Lung (tissue), 11 donors: ENCODE measurements at regions not wholly inside any gene's neighbourhood (a gene's known extent, or its start where the extent isn't known, plus 50 kb on each side); places are given as distances from the start of the nearest gene placed in this dataset.
A peak's percentile ranks its signal among the peaks of the same experiment; 100 is the strongest.

Source experiments
- ATAC-seq: fragments of 200-7000 bp; cut with Tn5 transposase; one replicate; pipeline ENCODE4 v1.9.1; 2020; ENCODE audit warnings: moderate number of reproducible peaks; ENCODE audit not compliant: insufficient read depth, low FRiP score
- DNase-seq, 3 donors: peaks; one replicate each; pipeline ENCODE4 v3.0.0-alpha.2; 2013 to 2017
- H3K27ac ChIP-seq, 2 donors: one replicate each; pipeline ENCODE4 v1.5.1; 2013; ENCODE audit warnings: mild to moderate bottlenecking in 2 of 2, moderate library complexity in 2 of 2, control low read depth in 1 of 2, inconsistent platforms in 1 of 2, low read depth in 1 of 2, low read length in 1 of 2
- H3K27me3 ChIP-seq, 3 donors: one replicate each; pipeline ENCODE4 v1.5.1; 2013; ENCODE audit warnings: low read length in 2 of 3; ENCODE audit not compliant: control insufficient read depth in 3 of 3, insufficient read depth in 3 of 3
- H3K36me3 ChIP-seq, 4 donors: one replicate each; pipeline ENCODE4 v1.5.1; 2013; ENCODE audit warnings: low read length in 4 of 4, mild to moderate bottlenecking in 1 of 4, moderate library complexity in 1 of 4; ENCODE audit not compliant: control insufficient read depth in 4 of 4, insufficient read depth in 4 of 4
- H3K4me1 ChIP-seq, 5 donors: one replicate each; pipeline ENCODE4 v1.5.1; 2013; ENCODE audit warnings: low read length in 5 of 5, mild to moderate bottlenecking in 2 of 5, moderate library complexity in 1 of 5; ENCODE audit not compliant: control insufficient read depth in 5 of 5, insufficient read depth in 5 of 5
- H3K4me3 ChIP-seq: one replicate; pipeline ENCODE4 v1.5.1; 2013; ENCODE audit warnings: mild to moderate bottlenecking, control low read depth, moderate library complexity
- H3K9ac ChIP-seq, 2 donors: one replicate each; pipeline ENCODE4 v1.5.1; 2013; ENCODE audit warnings: low read length in 2 of 2, control low read depth in 1 of 2; ENCODE audit not compliant: insufficient read depth in 1 of 2
- H3K9me3 ChIP-seq, 4 donors: one replicate each; pipeline ENCODE4 v1.5.1; 2013; ENCODE audit warnings: low read length in 3 of 4, mild to moderate bottlenecking in 1 of 4, moderate library complexity in 1 of 4; ENCODE audit not compliant: control insufficient read depth in 4 of 4, insufficient read depth in 3 of 4
- WGBS, 2 donors: extraction: QIAGEN DNeasy Blood & Tissue Kit; methylation state at CpG; one replicate each; pipeline ENCODE4 v1.1.7; 2013; 5-methylcytosine and 5-hydroxymethylcytosine counted together
- TF ChIP-seq, protein P1 (sequence below): IDR thresholded peaks from 2 replicates; pipeline ENCODE4 v1.5.1; 2012; ENCODE audit warnings: mild to moderate bottlenecking; ENCODE audit errors: control extremely low read depth, extremely low read depth
- donor health status: control.
- donor health status: control.
- donor health status: Bipolar disorder and iron deficiency.
- donor health status: healthy.
- donor health status: DM: yes; HTN: yes; CAD: no.

DNA sequence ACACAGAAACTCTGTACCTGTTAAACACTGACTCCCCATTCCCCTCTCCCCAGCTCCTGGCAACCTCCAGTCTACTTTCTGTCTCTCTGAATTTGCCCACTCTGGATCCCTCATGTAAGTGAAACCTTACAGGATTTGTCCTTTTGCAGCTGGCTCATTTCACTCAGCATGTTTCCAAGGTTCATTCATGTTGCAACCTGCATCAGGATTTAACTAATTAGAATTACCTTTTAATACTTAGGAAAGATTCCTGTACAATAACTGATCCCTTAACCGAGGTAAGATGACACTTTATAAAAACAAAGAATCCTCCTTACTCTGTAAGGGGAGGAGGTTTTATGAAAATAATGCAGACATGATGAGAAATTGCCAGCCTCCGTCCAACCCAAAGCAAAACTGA is 113.1 kb upstream of the MTHFD1L start:
- Histone ChIP-seq H3K4me1 (peaks cover 5 to 19% (median 11%) of the 10 kb centered on the region in 5 donors), H3K27me3 (no peaks in the 10 kb centered on the region), H3K9me3 (peaks cover 0 to 3% (median 0%) of the 10 kb centered on the region in 4 donors), H3K9ac (no peak overlapping the region), H3K27ac (no peak overlapping the region), H3K4me3 (no peak overlapping the region), H3K36me3 (no peaks in the 10 kb centered on the region)
- ATAC-seq (no peak), DNase-seq (no peak)
- TF ChIP-seq, protein P1, sequence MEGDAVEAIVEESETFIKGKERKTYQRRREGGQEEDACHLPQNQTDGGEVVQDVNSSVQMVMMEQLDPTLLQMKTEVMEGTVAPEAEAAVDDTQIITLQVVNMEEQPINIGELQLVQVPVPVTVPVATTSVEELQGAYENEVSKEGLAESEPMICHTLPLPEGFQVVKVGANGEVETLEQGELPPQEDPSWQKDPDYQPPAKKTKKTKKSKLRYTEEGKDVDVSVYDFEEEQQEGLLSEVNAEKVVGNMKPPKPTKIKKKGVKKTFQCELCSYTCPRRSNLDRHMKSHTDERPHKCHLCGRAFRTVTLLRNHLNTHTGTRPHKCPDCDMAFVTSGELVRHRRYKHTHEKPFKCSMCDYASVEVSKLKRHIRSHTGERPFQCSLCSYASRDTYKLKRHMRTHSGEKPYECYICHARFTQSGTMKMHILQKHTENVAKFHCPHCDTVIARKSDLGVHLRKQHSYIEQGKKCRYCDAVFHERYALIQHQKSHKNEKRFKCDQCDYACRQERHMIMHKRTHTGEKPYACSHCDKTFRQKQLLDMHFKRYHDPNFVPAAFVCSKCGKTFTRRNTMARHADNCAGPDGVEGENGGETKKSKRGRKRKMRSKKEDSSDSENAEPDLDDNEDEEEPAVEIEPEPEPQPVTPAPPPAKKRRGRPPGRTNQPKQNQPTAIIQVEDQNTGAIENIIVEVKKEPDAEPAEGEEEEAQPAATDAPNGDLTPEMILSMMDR: no peak
- 84 to 89% methylated on average over 2 of the region's 2 CpGs for WGBS, 2 donors

DNA sequence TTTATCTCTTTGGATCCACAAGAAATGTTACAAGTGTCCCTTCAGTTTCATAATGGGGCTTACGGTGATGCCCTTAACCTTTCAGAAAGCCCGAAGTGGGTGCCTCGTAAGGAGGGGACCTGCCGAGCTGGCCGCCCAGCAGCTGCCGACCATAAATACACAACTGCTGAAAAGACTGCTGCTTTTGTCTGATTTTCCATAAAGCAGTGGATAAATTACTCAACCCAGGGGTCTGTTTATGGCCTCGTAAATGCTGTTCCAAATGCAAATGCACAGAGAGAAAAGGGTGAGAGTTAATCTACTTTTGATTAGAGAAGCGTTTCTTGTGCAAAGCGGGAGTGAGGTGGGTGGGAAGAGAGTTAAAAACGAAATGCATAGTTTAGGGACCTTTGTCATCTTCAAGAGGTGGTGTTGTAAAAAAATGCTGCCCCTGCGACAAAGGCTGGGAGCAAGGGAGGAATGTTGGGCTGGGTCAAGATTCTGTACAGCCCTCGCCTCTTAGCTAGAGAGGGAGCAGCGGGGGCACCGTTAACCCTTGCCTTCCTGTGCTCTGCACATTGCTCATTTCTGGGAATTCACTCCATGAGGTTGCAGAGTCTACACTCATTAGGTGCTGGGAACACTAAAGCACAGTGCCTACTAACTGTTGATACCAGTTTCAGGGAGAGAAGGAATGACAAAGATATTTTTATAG is 112.0 kb upstream of the MTHFD1L start:
- H3K27me3 ChIP-seq: no peaks in the 10 kb centered on the region
- H3K9me3 ChIP-seq: peaks cover 0 to 3% (median 0%) of the 10 kb centered on the region in 4 donors
- ATAC-seq: no peak
- H3K4me1 ChIP-seq: peaks cover 5 to 19% (median 11%) of the 10 kb centered on the region in 5 donors
- no peak overlapping the region for H3K27ac ChIP-seq
- no peak overlapping the region for H3K4me3 ChIP-seq
- H3K9ac ChIP-seq: peak overlapping the region in 1 of 2 donors; percentile 1
- no peaks in the 10 kb centered on the region for H3K36me3 ChIP-seq
- WGBS, 2 donors: 51 to 77% methylated on average over 14 of the region's 14 CpGs
- DNase-seq: peak; percentile 57 to 61 (median 61)
- TF ChIP-seq, protein P1: no peak

DNA sequence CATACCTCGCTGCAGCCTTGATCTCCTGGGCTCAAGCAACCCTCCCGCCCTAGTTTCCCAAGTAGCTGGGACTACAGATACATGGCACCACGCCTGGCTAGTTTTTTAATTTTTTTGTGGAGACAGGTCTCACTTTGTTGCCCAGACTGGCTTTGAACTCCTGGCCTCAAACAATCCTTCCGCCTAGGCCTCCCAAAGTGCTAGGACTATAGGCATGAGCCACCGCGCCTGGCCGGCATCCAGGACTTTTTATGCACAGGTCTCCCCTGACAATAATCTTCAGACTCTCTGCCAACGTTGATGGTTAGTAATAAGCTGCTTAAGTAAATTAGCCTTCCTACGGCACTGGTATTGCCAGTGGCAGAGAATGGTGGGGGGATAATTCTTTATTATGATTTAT is 110.5 kb upstream of the MTHFD1L start:
- Histone ChIP-seq H3K9ac (no peak overlapping the region), H3K36me3 (no peaks in the 10 kb centered on the region), H3K27ac (no peak overlapping the region), H3K27me3 (no peaks in the 10 kb centered on the region), H3K4me3 (no peak overlapping the region), H3K9me3 (peaks cover 0 to 2% (median 0%) of the 10 kb centered on the region in 4 donors), H3K4me1 (peaks cover 5 to 19% (median 8%) of the 10 kb centered on the region in 5 donors)
- WGBS, 2 donors: 87 to 93% methylated on average over 9 of the region's 9 CpGs
- DNase-seq: no peak
- TF ChIP-seq, protein P1: no peak
- no peak for ATAC-seq

DNA sequence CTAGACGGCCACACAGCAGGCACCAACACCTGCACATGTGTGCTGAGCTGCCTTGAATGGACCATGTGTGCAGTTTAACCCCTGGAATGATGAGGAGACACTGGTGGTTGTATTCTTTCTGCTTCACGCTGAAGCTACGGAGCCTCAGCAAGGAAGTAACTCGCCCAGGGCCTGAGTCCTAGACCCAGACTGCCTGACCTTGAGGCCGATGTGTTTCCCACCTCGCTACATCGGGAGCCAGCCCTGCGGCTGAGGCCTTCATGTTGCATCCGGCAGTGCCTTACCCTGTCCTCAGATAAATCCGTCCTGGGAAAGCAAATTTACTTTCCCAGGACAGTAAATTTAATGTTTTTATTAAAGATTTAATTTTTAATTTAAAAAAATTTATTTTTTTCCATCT is 110.0 kb upstream of the MTHFD1L start:
- TF ChIP-seq, protein P1: no peak
- H3K9ac ChIP-seq: peak overlapping the region in 1 of 2 donors; percentile 19
- H3K9me3 ChIP-seq: peaks cover 0 to 2% (median 0%) of the 10 kb centered on the region in 4 donors
- H3K27ac ChIP-seq: peak overlapping the region in 1 of 2 donors; percentile 9
- no peaks in the 10 kb centered on the region for H3K27me3 ChIP-seq
- no peak overlapping the region for H3K4me3 ChIP-seq
- peaks cover 5 to 19% (median 8%) of the 10 kb centered on the region in 5 donors for H3K4me1 ChIP-seq
- WGBS, 2 donors: 86 to 92% methylated on average over 10 of the region's 10 CpGs
- no peaks in the 10 kb centered on the region for H3K36me3 ChIP-seq
- ATAC-seq: no peak
- no peak for DNase-seq
